ENCODE measurements at regions not wholly inside any gene's neighbourhood (a gene's known extent, or its start where the extent isn't known, plus 50 kb on each side); places are given as distances from the start of the nearest gene placed in this dataset.

DNA sequence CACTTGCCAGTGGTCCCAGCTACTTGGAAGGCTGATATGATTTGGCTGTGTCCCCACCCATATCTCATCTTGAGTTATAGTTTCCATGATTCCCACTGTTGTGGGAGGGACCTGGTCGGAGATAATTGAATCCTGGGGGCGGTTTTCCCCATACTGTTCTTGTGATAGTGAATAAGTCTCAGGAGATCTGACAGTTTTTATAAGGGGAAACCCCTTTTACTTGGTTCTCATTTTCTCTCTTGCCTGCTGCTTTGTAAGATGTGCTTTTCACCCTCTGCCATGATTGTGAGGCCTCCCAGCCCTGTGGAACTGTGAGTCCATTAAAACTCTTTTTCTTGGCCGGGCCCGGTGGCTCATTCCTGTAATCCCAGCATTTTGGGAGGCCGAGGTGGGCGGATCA, 265.4 kb upstream of the SPOPL start:
- TF ChIP-seq, protein P1, sequence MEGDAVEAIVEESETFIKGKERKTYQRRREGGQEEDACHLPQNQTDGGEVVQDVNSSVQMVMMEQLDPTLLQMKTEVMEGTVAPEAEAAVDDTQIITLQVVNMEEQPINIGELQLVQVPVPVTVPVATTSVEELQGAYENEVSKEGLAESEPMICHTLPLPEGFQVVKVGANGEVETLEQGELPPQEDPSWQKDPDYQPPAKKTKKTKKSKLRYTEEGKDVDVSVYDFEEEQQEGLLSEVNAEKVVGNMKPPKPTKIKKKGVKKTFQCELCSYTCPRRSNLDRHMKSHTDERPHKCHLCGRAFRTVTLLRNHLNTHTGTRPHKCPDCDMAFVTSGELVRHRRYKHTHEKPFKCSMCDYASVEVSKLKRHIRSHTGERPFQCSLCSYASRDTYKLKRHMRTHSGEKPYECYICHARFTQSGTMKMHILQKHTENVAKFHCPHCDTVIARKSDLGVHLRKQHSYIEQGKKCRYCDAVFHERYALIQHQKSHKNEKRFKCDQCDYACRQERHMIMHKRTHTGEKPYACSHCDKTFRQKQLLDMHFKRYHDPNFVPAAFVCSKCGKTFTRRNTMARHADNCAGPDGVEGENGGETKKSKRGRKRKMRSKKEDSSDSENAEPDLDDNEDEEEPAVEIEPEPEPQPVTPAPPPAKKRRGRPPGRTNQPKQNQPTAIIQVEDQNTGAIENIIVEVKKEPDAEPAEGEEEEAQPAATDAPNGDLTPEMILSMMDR (IDR thresholded peaks at IDR 0.05; ENCODE audit: low read depth, low read length) = no peak

DNA sequence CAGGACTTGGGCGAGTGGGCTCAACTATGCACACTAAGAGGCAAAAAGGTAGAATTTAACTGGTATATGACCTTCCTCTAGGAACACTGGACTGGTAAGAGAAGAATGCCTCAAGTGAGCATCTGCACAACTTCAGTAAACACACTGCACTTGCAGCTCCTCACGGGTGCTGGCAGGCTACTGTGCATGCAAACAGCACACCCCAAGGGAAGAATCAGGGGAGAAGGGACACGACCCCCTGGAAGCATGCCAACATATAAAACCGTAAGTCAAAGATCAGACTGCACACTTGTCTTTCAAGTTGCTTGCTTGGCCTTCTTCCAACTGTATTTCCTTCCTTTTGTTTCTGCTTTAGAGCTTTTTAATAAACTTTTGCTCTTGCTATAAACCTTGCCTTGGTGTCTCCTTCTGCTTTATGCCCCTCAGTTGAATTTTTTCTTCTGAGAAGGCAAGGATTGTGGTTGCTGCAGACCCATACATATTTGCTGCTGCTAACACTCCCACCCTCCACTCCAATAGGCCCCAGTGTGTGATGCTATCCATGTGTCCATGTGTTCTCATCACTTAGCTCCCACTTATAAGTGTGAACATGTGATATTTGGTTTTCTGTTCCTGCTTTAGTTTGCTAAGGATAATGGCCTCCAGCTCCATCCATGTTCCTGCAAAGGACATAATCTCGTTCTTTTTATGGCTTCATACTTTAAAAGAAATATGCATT, 263.7 kb upstream of the SPOPL start:
- Histone ChIP-seq H3K9me3 (ENCODE audit: low read depth) (no peaks in the 10 kb centered on the region), H3K4me1 (ENCODE audit: low read depth) (peaks cover 12% of the 10 kb centered on the region), H3K4me3 (no peak overlapping the region), H3K27me3 (no peaks in the 10 kb centered on the region), H3K27ac (peak overlapping the region; percentile 59), H3K36me3 (no peaks in the 10 kb centered on the region)
- DNase-seq (ENCODE audit: low read depth in 1 of 2, low spot score in 1 of 2) = peak; percentile 32 to 48
- TF ChIP-seq, protein P1 (IDR thresholded peaks at IDR 0.05; ENCODE audit: low read depth, low read length) = no peak

More for the DNA sequence above, 265.4 kb upstream of the SPOPL start:
- peaks cover 12% of the 10 kb centered on the region for H3K4me1 ChIP-seq (ENCODE audit: low read depth)
- H3K27ac ChIP-seq = no peak overlapping the region
- no peaks in the 10 kb centered on the region for H3K36me3 ChIP-seq
- H3K9me3 ChIP-seq (ENCODE audit: low read depth) = no peaks in the 10 kb centered on the region
- H3K27me3 ChIP-seq = no peaks in the 10 kb centered on the region
- DNase-seq (ENCODE audit: low read depth in 1 of 2, low spot score in 1 of 2) = no peak
- H3K4me3 ChIP-seq = no peak overlapping the region

DNA sequence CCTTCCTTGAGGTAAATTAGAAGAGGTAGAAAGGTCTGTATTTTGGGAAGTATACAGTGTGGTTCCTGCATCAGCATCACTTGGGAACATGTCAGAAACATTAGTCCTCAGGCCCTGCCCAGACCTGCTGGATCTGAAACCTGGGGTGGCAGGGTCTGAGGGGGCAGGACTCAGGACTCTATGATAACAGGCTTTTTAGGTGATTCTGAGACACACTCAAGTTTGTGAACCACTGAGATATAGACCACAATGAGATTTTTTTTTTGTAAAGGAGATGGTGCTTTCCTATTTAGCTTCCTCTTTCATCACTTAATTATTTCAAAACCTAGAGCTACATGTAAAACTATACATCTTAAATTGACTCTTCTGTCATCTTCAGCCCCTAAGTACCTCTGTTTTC, 262.7 kb upstream of the SPOPL start:
- H3K27me3 ChIP-seq = no peaks in the 10 kb centered on the region
- TF ChIP-seq, protein P1 (IDR thresholded peaks at IDR 0.05; ENCODE audit: low read depth, low read length) = no peak
- no peak overlapping the region for H3K27ac ChIP-seq
- H3K4me3 ChIP-seq = no peak overlapping the region
- H3K36me3 ChIP-seq = no peaks in the 10 kb centered on the region
- peaks cover 12% of the 10 kb centered on the region for H3K4me1 ChIP-seq (ENCODE audit: low read depth)
- DNase-seq (ENCODE audit: low read depth in 1 of 2, low spot score in 1 of 2) = no peak
- H3K9me3 ChIP-seq (ENCODE audit: low read depth) = no peaks in the 10 kb centered on the region

DNA sequence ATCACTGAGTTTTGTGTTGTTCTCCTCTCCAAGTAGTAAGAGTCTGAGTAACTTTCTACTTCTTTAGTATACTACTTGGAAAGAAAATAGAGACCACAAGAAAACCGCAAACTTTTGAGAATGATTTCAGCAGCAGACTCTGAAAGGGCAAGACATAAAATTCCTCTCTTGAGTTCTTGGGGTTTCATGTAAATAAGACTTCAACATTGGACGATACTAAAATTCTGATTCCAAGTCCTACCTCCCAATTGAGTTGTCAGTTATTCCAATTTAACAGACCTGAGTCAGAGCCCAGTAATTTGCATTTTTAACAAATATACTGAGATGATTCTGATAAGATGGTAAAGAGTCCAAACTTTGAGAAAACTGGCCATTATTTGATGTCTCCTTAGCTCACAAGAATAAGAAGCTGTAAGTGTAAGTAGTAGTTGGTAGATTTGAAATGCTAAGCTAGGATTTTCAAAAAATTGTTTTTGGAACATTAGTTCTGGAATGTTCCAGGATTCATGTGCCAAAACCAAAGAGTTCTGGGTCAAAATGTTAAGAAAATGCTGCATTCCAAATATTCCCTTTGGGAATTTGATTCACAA, 261.6 kb upstream of the SPOPL start:
- Histone ChIP-seq H3K36me3 (no peaks in the 10 kb centered on the region), H3K9me3 (ENCODE audit: low read depth) (no peaks in the 10 kb centered on the region), H3K27me3 (no peaks in the 10 kb centered on the region), H3K4me1 (ENCODE audit: low read depth) (peaks cover 12% of the 10 kb centered on the region), H3K27ac (no peak overlapping the region), H3K4me3 (no peak overlapping the region)
- TF ChIP-seq, protein P1 (IDR thresholded peaks at IDR 0.05; ENCODE audit: low read depth, low read length) = no peak
- peak in 1 of 2 donors; percentile 88 for DNase-seq (ENCODE audit: low read depth in 1 of 2, low spot score in 1 of 2)

DNA sequence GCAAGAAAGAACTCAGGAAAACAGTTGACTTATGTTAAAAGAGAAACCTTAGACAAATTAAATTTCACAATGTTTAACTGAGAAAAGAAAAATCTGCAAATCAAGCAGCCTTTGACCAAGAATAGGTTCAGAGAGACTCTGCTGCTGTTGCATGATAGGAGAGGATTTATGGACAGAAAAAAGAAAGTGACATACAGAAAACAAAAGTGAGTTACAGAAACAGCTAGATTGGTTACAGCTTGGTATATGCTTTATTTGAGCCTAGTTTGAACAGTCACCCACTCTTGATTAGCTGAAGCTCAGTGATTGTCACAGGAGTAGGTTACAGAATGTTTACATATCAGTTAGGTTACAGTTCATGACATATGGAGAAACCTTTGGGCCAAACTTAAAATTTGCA, 258.2 kb upstream of the SPOPL start:
- TF ChIP-seq, protein P1 (IDR thresholded peaks at IDR 0.05; ENCODE audit: low read depth, low read length) = no peak
- no peak overlapping the region for H3K4me3 ChIP-seq
- no peaks in the 10 kb centered on the region for H3K9me3 ChIP-seq (ENCODE audit: low read depth)
- H3K27ac ChIP-seq = no peak overlapping the region
- H3K36me3 ChIP-seq = no peaks in the 10 kb centered on the region
- no peak for DNase-seq (ENCODE audit: low read depth in 1 of 2, low spot score in 1 of 2)
- H3K27me3 ChIP-seq = no peaks in the 10 kb centered on the region
- H3K4me1 ChIP-seq (ENCODE audit: low read depth) = peaks cover 7% of the 10 kb centered on the region
